ENCODE measurements at regions not wholly inside any gene's neighbourhood (a gene's known extent, or its start where the extent isn't known, plus 50 kb on each side); places are given as distances from the start of the nearest gene placed in this dataset.
"Not testable (repeated sequence)": the region's sequence is repeated elsewhere in the genome, so short reads cannot be mapped to it uniquely, and the experiment has no call there.

DNA sequence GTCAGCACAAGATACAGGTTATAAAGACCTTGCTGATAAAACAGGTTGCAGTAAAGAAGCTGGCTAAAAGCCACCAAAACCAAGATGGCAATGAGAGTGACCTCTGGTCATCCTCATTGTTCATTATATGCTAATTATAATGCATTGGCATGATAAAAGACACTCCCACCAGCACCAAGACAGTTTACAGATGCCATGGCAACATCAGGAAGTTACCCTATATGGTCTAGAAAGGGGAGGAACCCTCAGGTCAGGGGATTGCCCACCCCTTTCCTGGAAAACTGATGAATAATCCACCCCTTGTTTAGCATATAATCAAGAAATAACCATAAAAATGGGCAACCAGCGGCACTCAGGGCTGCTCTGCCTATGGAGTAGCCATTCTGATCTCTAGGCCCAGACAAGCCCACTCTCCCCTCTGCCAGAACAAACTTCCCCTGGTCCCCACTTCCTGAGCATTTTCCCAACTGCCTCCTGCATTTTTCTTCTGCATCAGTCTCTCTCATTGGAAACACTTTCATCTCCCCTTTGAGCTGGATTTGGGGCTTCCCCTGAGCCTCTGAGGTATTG, 215.3 kb upstream of the SDK2 start:
- intact Hi-C loops (cut with DNase I); ATAC-seq: not testable (repeated sequence)

DNA sequence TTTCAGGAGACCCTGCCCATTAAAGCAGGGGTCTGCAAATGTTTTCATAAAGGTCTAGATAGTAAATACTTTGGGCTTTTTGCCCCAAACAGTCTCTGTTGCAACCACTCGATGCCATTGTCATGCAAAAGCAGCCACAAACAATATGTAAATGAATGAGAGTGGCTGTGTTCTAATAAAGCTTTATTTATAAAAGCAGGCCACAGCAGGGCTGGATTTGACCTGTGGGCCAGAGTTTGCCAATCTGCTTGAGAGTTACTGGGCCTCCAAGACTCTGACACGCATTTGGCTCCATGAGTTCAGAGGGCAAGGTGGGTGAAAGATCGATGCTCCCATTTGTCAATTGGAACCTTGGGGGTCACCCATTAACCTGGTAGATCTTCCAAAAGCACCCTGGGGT, 217.3 kb upstream of the SDK2 start:
- no peak for ATAC-seq
- no peak for DNase-seq (ENCODE audit: missing footprints)
- intact Hi-C loops (cut with DNase I), result no loop called here

More for the DNA sequence above, 215.3 kb upstream of the SDK2 start:
- DNase-seq (ENCODE audit: missing footprints), result peak; percentile 4

DNA sequence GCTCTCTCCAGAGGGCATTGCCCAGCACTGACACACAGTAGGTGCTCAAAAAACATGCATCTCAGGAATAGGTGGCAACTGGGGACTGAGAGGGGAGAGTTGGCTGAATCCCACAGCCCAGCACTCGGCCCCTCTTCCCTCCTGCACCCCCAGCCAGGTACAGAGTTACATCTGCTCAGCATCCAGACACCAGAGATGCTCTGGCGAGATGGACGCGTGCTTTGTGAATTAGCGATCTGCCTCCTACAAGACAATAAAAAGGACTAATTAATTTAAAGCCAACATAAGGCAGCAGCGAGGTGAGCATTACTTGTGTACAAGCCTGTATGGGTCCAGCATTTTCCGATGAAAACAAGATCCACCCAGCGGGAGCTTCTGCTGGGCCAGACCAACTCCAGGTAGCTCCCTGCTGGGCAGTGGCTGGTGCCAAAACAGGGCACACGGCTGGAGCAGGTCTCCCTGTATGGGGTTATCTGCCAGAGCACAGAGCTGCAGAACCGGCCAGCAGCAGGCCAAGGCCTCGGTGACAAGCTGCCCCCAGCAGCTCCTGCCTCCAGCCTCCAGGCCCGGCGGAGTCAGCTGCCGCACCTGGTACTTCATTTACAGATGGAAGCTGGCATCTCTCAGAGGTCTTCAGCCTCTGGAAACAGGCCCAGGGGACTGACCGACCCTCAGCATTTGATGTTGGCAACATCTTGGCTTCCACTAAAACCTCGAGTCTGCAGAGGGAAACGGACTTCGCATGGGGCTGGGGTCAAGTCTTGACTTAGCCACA, 219.7 kb upstream of the SDK2 start:
- intact Hi-C loops (cut with DNase I), result no loop called here
- peak; percentile 55 for DNase-seq (ENCODE audit: missing footprints)
- ATAC-seq, result no peak

DNA sequence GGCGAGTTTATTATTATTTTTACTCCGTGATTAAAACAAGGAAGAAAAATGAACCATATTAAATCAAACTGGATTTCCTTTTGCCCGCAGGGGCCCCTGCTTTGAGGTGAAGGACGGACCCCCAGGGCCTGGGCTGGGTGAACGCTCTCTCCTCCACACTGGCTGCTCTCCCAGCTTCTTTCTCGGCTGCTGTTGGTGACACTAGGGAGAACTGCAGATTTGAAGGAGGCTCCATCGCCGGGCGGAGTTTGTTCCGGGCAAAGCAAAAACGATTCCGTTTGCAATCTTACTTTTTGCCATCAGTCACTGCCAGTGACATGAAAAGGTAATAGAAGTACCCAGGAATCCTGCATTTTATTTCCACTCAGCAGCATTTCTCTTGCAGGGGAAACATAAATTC, 221.6 kb upstream of the SDK2 start:
- intact Hi-C loops (cut with DNase I), result no loop called here
- DNase-seq (ENCODE audit: missing footprints) (no peak), ATAC-seq (no peak)

DNA sequence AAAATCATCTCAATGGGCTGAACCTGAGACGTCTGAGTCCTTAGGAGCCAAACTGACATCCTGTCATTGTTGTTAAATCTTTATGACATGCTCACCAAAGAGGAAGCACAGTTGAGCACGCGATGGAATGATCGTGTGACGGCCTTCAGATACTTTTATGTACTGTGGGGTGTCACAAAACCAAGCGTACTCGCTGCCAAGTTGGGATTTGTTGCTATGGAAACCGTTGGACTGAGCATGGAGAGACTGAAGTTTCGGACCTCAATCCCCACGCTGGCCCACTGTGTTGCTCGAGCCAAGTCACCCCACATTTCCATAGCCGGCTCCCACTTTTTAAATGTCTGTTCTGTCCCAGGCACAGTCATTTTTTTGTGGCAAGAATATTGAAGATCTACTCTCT, 222.8 kb upstream of the SDK2 start:
- intact Hi-C loops (cut with DNase I), result no loop called here
- ATAC-seq, result no peak
- DNase-seq (ENCODE audit: missing footprints), result no peak

DNA sequence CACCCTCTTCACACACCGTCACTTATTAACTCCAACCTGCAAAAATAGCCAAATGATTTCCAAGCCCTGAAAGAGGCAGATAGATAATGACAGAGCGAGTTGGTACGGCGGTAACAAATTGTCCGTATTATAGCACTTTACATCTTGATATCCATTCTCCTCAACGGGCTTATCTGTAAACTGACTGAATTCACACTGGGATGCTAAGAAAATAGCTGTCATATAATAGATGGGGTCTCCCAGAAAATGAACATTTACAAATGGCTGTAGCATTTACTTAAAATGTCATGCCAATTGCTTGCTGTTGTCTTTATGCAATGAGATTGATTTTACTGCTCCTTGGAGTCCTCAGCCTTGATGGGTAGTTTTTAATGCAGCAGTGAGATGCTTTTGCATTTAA, 225.8 kb upstream of the SDK2 start:
- intact Hi-C loops (cut with DNase I), result no loop called here
- ATAC-seq, result no peak
- no peak for DNase-seq (ENCODE audit: missing footprints)

DNA sequence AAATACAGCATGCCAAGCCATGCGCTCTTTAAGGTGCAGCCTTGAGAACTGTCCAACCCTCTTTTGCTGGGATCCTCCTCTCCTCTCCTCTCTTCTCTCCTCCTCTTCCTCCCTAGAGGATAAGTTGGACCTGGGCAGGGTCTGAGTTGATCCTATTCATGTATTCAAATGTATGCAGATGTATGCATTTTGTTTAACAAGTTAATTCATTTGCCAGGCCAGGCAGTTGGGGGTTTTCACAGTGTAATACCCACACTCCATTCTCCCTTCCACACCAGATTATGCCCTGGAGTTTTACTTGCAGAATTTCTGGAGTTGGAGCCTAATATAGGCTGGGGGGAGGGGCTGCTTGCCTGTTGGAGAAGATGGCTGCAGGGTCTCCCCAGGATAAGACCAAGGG, 226.2 kb upstream of the SDK2 start:
- no peak for ATAC-seq
- intact Hi-C loops (cut with DNase I), result no loop called here
- no peak for DNase-seq (ENCODE audit: missing footprints)

DNA sequence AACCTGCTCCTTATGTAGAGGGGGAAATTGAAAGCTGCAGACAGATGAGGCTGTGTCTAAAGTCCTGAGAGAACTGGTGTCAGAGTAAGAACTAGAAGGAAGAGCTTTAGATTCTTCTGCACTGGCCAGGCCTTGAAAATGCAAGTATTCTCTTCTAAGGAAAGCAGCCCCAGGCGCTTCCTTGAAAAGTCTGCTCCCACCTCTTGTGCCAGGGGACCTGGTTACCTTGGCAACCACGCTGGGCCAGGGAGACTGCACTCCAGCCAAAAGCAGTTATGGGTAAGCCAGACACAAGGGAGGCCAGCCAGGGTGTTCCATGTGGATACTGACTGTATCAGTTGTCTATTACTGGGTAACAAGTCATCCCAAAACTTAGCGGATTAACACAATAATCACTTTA, 228.6 kb upstream of the SDK2 start:
- DNase-seq (ENCODE audit: missing footprints), result no peak
- ATAC-seq, result no peak
- intact Hi-C loops (cut with DNase I), result no loop called here

DNA sequence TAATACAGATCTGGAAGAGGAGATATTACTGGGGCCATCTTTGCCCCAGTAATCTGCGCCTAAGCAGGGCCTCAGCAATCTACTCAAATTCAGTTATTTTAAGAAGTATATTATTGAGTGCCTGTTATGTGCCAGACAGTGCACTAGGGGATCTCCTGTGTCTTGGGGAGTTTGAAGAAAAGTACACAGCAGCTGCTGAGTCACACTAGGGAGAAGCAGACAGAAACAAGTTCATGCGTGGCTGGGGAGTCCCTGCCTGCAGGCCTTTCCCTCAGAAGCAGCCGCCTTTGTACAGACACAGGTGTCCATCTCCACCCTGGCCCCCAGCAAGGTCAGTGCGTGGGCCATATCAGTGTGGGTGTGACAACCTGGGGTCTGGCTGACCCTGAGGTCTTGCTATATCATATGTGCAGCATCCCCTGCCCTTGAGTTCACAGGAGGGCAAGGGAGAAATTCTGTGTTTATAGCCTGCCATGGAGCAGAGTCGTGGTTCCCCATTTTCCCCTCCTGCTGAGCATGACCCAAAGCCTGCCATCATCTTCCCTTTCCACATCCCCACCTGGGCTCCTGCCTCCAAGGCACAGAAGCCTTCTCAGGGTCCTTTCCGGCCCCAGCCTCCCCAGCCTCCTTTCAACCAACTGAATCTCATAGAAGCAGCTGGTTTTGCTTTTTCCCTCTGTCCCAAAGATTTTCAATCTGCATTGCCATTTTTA, 229.9 kb upstream of the SDK2 start:
- no peak for ATAC-seq
- intact Hi-C loops (cut with DNase I), result no loop called here

DNA sequence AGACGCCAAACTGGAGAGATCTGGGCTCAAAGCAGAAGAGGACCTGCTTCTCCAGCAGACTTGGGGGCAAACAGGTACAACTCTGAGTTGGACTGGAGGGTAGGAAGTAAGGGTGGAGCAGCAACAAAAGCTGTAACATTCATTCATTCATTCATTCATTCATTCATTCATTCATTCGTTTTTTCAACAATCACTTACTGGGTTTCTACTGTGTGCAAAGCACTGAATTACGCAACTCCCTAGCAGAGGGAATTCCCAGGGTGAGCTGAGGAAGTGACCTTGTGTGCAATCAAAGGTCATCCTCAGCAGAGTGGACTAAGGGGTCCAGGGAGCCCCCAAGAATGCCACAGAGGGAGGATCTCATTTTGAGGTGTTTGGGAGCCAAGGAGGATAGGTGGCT, 231.1 kb upstream of the SDK2 start:
- intact Hi-C loops (cut with DNase I), result no loop called here
- no peak for DNase-seq (ENCODE audit: missing footprints)
- no peak for ATAC-seq

More for the DNA sequence above, 229.9 kb upstream of the SDK2 start:
- DNase-seq (ENCODE audit: missing footprints), result no peak

DNA sequence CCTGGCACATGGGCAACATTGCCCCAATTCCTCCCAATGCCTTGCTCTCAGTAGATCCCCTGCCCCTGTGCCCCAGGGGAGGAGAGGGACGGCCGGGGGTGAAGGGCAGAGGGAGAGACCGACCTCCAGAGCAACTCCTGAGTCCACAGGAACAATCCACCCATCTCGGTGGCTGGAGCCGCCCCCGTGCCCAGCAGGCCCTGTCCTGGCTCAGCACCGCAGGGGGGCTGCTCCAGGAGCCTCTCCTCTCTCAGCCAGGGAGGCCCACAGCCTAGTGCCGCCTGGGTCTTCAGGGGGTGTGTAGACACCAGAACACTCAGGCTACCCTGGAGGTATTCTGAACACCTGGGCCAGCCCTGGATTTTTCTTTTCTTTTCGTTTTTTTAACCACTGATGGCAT, 233.7 kb upstream of the SDK2 start:
- ATAC-seq, result no peak
- intact Hi-C loops (cut with DNase I), result no loop called here
- DNase-seq (ENCODE audit: missing footprints), result no peak

DNA sequence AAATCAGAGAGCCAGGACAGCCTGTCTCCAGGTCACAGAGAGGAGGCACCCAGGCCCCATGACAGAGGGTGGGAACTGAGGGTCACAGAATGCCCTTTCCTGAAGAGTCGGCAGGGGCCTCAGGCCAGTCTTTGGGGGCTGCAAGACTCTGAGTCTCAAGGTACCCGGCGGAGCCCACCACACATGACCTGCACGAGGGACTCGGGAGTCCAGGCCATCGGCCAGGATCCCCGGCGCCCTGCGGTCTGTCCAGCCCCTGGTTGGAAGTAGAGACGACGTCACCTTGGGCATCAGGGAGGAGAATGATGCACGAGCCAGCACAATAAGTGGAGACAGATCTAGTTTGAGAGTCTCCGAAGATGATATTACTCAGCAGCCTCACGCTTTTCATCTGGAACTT, 234.7 kb upstream of the SDK2 start:
- DNase-seq (ENCODE audit: missing footprints) (no peak), ATAC-seq (no peak)
- intact Hi-C loops (cut with DNase I), result no loop called here

DNA sequence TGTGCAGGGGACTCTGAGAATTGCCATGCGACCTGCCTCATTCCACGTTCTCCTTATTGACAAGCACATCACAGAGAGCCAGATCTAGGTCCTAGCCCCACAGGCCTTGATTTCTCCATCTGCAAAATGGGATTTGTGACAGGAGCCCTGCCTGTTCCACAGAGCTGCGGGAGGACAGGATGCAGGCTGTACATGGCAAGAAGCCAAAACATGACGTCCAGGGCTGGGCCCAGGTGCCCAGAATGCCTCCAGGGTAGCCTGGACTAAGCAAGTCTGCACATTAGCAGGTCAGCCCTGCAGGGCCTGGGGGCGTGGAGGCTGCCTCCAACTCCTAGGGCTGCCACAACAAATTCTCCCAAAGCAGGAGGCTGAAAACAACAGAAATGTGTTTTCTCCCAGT, 235.7 kb upstream of the SDK2 start:
- ATAC-seq, result no peak
- no peak for DNase-seq (ENCODE audit: missing footprints)
- intact Hi-C loops (cut with DNase I), result no loop called here

DNA sequence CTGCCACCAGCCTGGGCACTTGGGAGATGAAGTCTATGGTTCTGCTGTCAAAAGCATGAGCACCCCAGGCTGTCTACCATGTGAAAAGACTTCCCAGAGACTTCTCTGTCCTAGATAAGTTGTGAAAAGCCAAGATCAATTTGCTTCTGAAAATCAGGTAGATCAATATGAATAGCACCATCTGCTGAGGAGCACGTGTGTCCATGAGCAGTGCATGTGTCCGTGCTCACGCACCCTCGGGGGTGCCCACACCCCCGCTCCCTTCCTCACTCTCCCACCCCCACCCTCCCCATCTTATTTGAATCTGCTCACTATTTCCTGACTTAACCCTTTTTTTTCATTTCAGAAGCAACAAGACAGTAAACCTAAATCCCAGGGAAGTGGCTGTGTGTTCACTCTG, 238.3 kb upstream of the SDK2 start:
- intact Hi-C loops (cut with DNase I), result no loop called here
- ATAC-seq, result no peak
- no peak for DNase-seq (ENCODE audit: missing footprints)

DNA sequence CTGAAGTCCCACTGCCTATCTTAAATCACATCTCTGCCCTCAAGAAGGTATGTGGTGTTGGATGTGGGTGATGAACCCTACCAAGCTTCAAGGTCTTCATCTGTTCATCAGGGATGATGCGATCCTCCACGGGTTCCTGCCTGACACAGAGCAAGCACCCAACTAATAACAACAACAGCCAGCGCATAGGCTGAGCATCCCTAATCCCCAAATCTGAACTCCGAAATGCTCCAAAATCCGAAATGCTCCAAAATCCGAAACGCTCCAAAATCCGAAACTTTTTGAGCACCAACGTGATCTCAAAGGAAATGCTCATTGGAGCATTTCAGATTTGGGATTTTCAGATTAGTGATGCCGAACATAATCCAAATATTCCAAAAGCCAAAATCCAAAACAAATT, 238.9 kb upstream of the SDK2 start:
- ATAC-seq (no peak), DNase-seq (ENCODE audit: missing footprints) (no peak)
- intact Hi-C loops (cut with DNase I), result no loop called here

DNA sequence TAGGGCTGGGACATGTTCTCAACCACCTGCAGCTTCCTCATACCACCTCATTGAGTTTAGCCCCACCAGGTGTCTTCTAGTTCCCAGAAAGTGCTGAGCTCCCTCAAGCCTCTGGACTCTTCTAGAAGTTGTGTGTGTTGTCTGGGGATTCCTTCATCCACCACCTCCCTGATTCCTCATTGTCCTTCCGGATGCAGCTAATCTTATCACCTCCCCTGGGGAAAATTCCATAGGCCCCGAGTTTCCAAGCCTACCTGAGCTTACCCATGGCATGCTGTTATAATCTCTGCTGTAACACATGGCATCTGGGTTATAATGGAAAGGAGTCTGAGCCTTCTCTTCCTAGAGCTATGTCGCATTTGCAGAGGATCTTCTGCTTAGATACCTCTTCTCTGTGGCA, 243.5 kb upstream of the SDK2 start:
- ATAC-seq, result no peak
- no peak for DNase-seq (ENCODE audit: missing footprints)
- intact Hi-C loops (cut with DNase I), result no loop called here

DNA sequence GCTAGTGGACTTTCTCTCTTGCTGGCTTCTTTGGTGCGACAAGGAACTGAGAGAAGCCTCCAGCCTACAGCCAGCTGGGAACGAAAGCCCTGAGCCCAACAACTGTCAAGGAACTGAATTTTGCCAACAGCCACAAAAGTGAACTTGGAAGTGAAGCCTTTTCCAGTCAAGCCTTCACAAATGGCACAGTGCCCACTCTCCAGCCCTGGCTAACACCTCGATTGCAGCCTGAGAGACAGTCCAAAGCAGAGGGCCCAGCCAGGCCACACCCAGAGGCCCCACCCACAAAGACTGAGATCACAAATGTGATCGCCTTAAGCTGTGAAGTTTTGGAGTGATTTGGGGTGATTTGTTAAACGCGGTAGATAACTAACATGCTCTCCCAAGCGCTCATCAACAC, 244.6 kb upstream of the SDK2 start:
- DNase-seq (ENCODE audit: missing footprints), result no peak
- ATAC-seq, result no peak
- intact Hi-C loops (cut with DNase I), result no loop called here

DNA sequence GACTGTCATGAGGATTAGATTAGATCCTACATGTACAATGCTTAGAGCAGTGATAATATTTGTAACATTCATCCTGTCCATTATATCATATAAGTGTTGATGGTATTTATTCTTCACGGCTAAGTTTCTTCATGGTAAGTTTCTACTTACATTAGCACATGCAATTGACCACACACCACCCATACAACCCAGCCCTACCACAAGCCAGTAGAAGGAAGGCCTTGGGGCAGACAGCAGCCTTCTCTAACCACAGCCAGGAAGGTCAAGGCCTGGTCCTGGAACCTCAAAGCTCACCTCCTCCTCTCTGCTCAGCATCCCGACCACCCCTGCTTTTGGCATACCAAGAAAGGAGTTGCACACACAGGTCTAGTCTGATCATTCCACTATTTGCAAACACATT, 245.2 kb upstream of the SDK2 start:
- intact Hi-C loops (cut with DNase I), result no loop called here
- no peak for ATAC-seq

DNA sequence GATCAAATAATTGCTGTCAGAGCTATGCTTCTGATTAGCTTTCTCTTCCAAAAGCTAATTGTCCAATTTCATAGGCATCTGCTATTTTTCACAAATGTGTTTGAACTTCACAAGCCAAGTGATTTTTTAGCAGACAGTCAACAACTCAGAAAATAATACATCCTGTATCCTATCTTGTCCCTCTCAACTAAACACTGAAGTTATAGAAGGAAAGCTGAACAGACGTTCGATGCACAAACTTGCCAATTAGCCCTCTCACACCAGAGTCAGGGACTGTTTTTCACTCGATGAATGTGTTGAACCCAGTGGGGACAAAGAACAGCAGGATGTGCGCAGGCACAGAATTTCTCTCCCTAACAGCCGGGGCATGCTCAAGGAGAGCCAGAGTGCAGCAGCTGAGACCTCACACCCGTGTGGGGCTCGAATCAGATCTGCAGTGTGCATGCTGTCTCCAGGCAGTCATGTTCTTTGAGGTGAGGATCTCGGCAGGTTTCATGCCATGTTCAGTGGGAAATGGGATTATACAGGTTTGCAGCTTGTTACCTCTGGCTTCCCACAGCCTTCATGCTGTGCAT, 246.7 kb upstream of the SDK2 start:
- ATAC-seq (no peak), DNase-seq (ENCODE audit: missing footprints) (no peak)

More for the DNA sequence above, 245.2 kb upstream of the SDK2 start:
- no peak for DNase-seq (ENCODE audit: missing footprints)

DNA sequence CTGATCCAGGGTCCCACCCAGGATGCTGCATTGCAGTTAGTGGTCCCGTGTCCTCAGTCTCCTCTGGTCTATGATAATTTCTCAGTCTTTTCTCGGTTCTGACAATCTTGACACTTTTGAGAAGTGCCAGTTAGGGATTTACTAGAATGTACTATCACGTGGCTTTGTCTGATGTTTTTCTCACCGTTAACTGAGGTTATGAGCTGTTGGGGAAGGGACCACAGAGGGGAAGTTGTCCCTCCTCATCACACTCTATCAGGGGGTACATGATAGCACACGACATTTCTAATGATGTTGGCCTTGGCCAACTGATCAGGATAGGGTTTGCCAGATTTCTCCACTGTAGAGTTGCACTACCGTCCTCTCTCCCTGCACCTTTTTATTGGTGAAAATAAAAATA, 250.9 kb upstream of the SDK2 start:
- DNase-seq (ENCODE audit: missing footprints) (no peak), ATAC-seq (no peak)
- intact Hi-C loops (cut with DNase I), result no loop called here

More for the DNA sequence above, 246.7 kb upstream of the SDK2 start:
- intact Hi-C loops (cut with DNase I), result no loop called here
